Effector memory CD8-positive, alpha-beta T cell (primary cell): ENCODE measurements at regions not wholly inside any gene's neighbourhood (a gene's known extent, or its start where the extent isn't known, plus 50 kb on each side); places are given as distances from the start of the nearest gene placed in this dataset.

ENCODE experiments used
- ATAC-seq: fragments of 150-1000 bp; cut with Tn5 transposase; replicated peaks from 2 replicates; pipeline ENCODE4 v1.10.0; 2021; ENCODE audit warnings: mild to moderate bottlenecking, moderate library complexity
- DNase-seq, 3 experiments: peaks; one replicate each; pipeline ENCODE4 v3.0.0; 2021
- H3K27ac Mint-ChIP-seq, 2 donors: one replicate each; pipeline ENCODE4 v1.8.0; 2022; ENCODE audit warnings: mild to moderate bottlenecking in 2 of 2, mixed read lengths in 2 of 2, moderate library complexity in 2 of 2
- H3K27me3 Mint-ChIP-seq, 2 donors: one replicate each; pipeline ENCODE4 v1.8.0; 2022; ENCODE audit warnings: mixed read lengths in 2 of 2
- H3K36me3 Mint-ChIP-seq: one replicate; pipeline ENCODE4 v1.8.0; 2022; ENCODE audit warnings: mild to moderate bottlenecking, moderate library complexity, mixed read lengths; ENCODE audit not compliant: insufficient read depth
- H3K4me1 Mint-ChIP-seq, 2 donors: one replicate each; pipeline ENCODE4 v1.8.0; 2022; ENCODE audit warnings: low read depth in 2 of 2, mixed read lengths in 2 of 2
- H3K4me3 Mint-ChIP-seq, 2 donors: one replicate each; pipeline ENCODE4 v1.8.0; 2022; ENCODE audit warnings: mild to moderate bottlenecking in 2 of 2, mixed read lengths in 2 of 2, moderate library complexity in 2 of 2
- H3K9me3 Mint-ChIP-seq, 2 donors: one replicate each; pipeline ENCODE4 v1.8.0; 2022; ENCODE audit warnings: mixed read lengths in 2 of 2

DNA sequence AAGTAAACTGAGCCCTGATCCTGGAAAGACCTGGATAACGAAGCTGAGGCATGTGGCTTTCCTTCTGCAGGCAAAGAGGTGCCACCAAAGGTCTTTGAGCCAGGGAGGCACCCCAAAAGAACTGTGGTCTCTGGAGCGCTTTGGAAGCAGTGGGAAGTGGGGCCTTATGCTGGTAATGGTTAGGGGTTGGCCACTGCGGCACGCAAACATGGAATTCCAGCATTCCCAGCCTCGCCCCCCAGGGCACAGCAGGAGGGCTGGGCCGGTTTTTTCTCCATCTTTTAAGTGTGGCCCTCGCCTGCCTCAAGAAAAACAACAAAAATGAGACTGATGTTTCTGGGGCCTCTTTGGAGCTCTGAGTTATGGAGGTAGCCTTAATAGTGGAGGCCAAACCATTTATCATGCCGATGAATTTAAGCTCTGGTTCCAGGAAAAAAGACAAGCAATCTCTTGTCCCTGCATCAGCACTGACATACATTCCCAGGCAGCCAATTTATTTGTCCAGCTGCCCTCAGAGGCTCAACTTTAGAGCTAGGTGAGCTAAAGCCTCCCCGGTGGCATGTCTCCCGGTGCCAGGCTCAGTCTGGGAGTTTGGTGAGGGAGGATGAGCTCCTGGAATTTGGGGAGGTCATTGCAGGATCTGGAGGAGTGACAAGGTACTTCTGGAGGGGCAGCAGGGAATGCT lies 109.0 kb downstream of the TLE3 start:
- H3K4me1 Mint-ChIP-seq, result peaks cover 0 to 3% of the 10 kb centered on the region in 2 donors
- ATAC-seq, result no peak
- H3K9me3 Mint-ChIP-seq, result no peaks in the 10 kb centered on the region

GRCh38 chr15:69990566-69991421 lies 106.9 kb downstream of the TLE3 start:
- Mint-ChIP-seq H3K4me3 (no peak overlapping the region), H3K36me3 (peaks cover 3% of the 10 kb centered on the region), H3K27me3 (peaks cover 21 to 49% of the 10 kb centered on the region in 2 donors), H3K27ac (no peak overlapping the region), H3K9me3 (no peaks in the 10 kb centered on the region), H3K4me1 (peaks cover 0 to 3% of the 10 kb centered on the region in 2 donors)
- ATAC-seq (no peak), DNase-seq (no peak)

More for the DNA sequence above, 109.0 kb downstream of the TLE3 start:
- peaks cover 6% of the 10 kb centered on the region for H3K36me3 Mint-ChIP-seq
- no peak overlapping the region for H3K27ac Mint-ChIP-seq
- H3K27me3 Mint-ChIP-seq, result peaks cover 31 to 60% of the 10 kb centered on the region in 2 donors
- no peak for DNase-seq
- H3K4me3 Mint-ChIP-seq, result no peak overlapping the region

- H3K4me3 Mint-ChIP-seq, result no peak overlapping the region
- ATAC-seq (no peak), DNase-seq (no peak)
- peaks cover 0 to 3% of the 10 kb centered on the region in 2 donors for H3K4me1 Mint-ChIP-seq
- no peak overlapping the region for H3K27ac Mint-ChIP-seq
- peaks cover 21 to 49% of the 10 kb centered on the region in 2 donors for H3K27me3 Mint-ChIP-seq
- H3K9me3 Mint-ChIP-seq, result no peaks in the 10 kb centered on the region
- H3K36me3 Mint-ChIP-seq, result peaks cover 2% of the 10 kb centered on the region
These were observed 106.2 kb downstream of the TLE3 start for GRCh38 chr15:69991551-69991980.

DNA sequence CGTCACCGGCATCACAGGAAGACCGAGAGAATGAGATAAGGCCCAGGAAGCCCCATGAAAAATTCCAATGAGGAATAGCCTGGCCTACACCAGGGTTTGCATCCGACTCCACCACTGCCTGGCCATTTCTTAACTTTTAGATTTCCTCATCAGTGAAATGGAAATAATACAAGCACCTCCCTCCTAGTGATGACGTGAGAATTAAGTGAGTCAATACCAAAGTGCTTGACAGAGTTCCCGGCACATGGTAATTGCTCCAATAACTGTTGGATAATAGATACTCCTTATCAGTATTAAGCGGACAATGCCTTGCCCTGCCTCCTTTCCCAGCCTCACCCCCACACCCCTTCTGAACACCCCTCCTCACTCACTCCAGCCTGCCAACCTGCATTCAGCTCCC lies 105.4 kb downstream of the TLE3 start:
- no peak for DNase-seq
- Mint-ChIP-seq H3K36me3 (no peaks in the 10 kb centered on the region), H3K27ac (no peak overlapping the region), H3K4me3 (no peak overlapping the region), H3K9me3 (no peaks in the 10 kb centered on the region), H3K27me3 (peaks cover 18 to 49% of the 10 kb centered on the region in 2 donors), H3K4me1 (peaks cover 0 to 3% of the 10 kb centered on the region in 2 donors)
- no peak for ATAC-seq

DNA sequence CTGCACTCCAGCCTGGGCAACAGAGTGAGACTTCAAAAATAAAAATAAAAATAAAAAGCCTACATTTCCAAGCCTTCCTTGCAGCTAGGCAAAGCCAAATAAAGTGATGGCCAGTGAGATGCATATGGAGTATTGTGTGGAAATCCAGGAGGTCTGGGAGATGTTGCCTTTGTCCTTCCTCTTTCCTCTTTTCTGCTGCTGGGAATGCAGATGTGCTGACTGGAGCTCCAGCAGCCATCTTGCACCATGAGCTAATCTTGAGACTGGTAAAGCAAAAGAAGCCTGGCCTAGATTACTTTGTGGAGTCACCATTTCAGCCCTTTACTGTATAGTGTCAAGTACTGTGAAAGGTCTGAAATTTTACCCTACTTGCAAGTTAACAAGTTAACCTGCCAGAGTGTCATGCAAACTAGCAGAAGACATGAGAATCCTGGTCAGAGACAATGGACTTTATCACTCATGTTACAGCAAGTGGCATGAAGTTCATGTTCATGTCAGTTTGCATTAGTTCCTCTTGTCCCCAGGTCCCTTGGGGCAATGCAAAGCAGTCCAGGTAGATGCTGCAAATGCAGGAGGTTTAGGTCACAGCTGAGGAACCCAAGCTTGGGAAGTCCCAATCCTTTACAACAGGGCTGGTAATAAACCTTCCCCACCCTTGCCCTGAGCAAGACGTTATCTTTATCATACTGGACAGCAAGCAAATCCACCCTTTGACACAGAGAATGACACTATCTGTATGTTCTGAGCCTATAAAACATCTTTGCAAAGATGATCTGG lies 103.1 kb downstream of the TLE3 start:
- no peaks in the 10 kb centered on the region for H3K9me3 Mint-ChIP-seq
- no peak overlapping the region for H3K27ac Mint-ChIP-seq
- peaks cover 0 to 3% of the 10 kb centered on the region in 2 donors for H3K4me1 Mint-ChIP-seq
- DNase-seq (no peak), ATAC-seq (no peak)
- H3K36me3 Mint-ChIP-seq, result no peaks in the 10 kb centered on the region
- no peak overlapping the region for H3K4me3 Mint-ChIP-seq
- H3K27me3 Mint-ChIP-seq, result peaks cover 7 to 42% of the 10 kb centered on the region in 2 donors

GRCh38 chr15:69996321-69997160 lies 101.2 kb downstream of the TLE3 start:
- no peaks in the 10 kb centered on the region for H3K9me3 Mint-ChIP-seq
- H3K4me1 Mint-ChIP-seq, result no peaks in the 10 kb centered on the region
- H3K36me3 Mint-ChIP-seq, result no peaks in the 10 kb centered on the region
- H3K27ac Mint-ChIP-seq, result no peak overlapping the region
- peaks cover 0 to 34% of the 10 kb centered on the region in 2 donors for H3K27me3 Mint-ChIP-seq
- H3K4me3 Mint-ChIP-seq, result no peak overlapping the region
- ATAC-seq (no peak), DNase-seq (no peak)

DNA sequence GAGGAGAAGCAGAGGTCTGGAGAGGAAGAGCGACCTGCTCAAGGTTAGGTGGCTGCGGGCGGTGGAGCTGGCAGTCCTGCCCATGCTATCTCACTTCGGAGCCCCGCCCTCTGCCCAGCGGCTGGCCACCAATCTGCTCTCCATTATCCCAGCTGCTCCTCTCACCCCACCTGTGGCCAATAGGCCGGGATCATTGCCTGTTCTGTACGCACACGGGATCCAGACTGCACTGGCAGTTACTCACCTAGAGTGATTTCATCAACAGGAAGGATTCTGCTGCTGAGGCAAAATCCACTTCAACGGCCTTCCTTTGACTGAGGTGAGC lies 100.6 kb downstream of the TLE3 start:
- no peak overlapping the region for H3K4me3 Mint-ChIP-seq
- H3K27me3 Mint-ChIP-seq, result peaks cover 0 to 34% of the 10 kb centered on the region in 2 donors
- ATAC-seq, result no peak
- no peak overlapping the region for H3K27ac Mint-ChIP-seq
- H3K36me3 Mint-ChIP-seq, result no peaks in the 10 kb centered on the region
- DNase-seq, result no peak
- no peaks in the 10 kb centered on the region for H3K9me3 Mint-ChIP-seq
- H3K4me1 Mint-ChIP-seq, result no peaks in the 10 kb centered on the region
